Adrenal gland (tissue), 9 donors: ENCODE measurements at regions not wholly inside any gene's neighbourhood (a gene's known extent, or its start where the extent isn't known, plus 50 kb on each side); places are given as distances from the start of the nearest gene placed in this dataset.
"Not testable (repeated sequence)": the region's sequence is repeated elsewhere in the genome, so short reads cannot be mapped to it uniquely, and the experiment has no call there.

ENCODE experiments used
- DNase-seq, 7 donors: peaks; one replicate each; pipeline ENCODE4 v3.0.0-alpha.2; 2019 to 2020
- H3K27ac ChIP-seq, 5 donors: fragments of 200-600 bp; sonication (generic) in 4 of 5; 1 replicate in 3 of 5; 2 replicates in 2 of 5; pipeline versions ENCODE4 v1.5.1 to v1.8.0; 2016 to 2020; ENCODE audit warnings: mild to moderate bottlenecking in 1 of 5
- H3K27me3 ChIP-seq: fragments of 200-600 bp; 2 replicates; pipeline ENCODE4 v1.8.0; 2021
- H3K36me3 ChIP-seq, 2 donors: fragments of 200-600 bp; replicated peaks in 1 of 2; 1 replicate in 1 of 2; 2 replicates in 1 of 2; pipeline versions ENCODE4 v1.5.1 to v1.8.0; 2018 to 2022
- H3K4me1 ChIP-seq, 2 donors: fragments of 200-600 bp; replicated peaks in 1 of 2; 1 replicate in 1 of 2; 2 replicates in 1 of 2; pipeline versions ENCODE4 v1.5.1 to v1.8.0; 2018 to 2021
- H3K4me3 ChIP-seq, 4 donors: fragments of 200-600 bp; sonication (generic) in 3 of 4; one replicate each; pipeline ENCODE4 v1.5.1; 2016 to 2018
- H3K9me3 ChIP-seq, 3 donors: fragments of 200-600 bp; sonication (generic) in 1 of 3; replicated peaks in 1 of 3; 1 replicate in 2 of 3; 2 replicates in 1 of 3; pipeline versions ENCODE4 v1.5.1 to v1.8.0; 2016 to 2021
- POLR2A ChIP-seq, 2 donors: fragments of 450-650 bp; IDR thresholded peaks; one replicate each; pipeline ENCODE4 v1.6.1; 2017; ENCODE audit warnings: antibody characterized with exemption in 2 of 2, mild to moderate bottlenecking in 2 of 2, moderate library complexity in 1 of 2
- WGBS, 4 donors: extraction: QIAGEN DNeasy Blood & Tissue Kit in 2 of 4; methylation state at CpG; one replicate each; pipeline versions ENCODE4 v1.1.5 to v1.1.7; 2013 to 2017; 5-methylcytosine and 5-hydroxymethylcytosine counted together
- intact Hi-C, 2 donors: fragments of 100-400 bp; cut with DNase I; formaldehyde crosslinking; loops; one replicate each; pipeline versions ENCODE4 v1.14.1 to v1.15.0; 2022 to 2023
- TF ChIP-seq, protein P1 (sequence below), 6 experiments: fragments of 450-650 bp in 4 of 6; fragments of 200-600 bp in 2 of 6; sonication (generic) in 1 of 6; IDR thresholded peaks; 1 replicate in 5 of 6; 2 replicates in 1 of 6; pipeline versions ENCODE4 v1.5.1 to v1.8.0; 2016 to 2021; ENCODE audit warnings: antibody characterized with exemption in 6 of 6, mild to moderate bottlenecking in 2 of 6, moderate library complexity in 1 of 6
- donor health status: healthy with polysubstance abuse.
- donor health status: Bipolar disorder and iron deficiency.
- donor health status: DM: yes; HTN: yes; CAD: no.
- donor health status: DM: no; HTN: no; CAD: no.
- donor health status: DM: no; HTN: no; CAD: no.

- 87 to 89% (median 88%) methylated on average over 1 of the region's 1 CpG for WGBS, 4 donors
These were observed 115.4 kb downstream of the CRYAA start for GRCh38 chr21:43284238-43284637.

GRCh38 chr21:43283925-43284221, 115.1 kb downstream of the CRYAA start:
- H3K4me1 ChIP-seq, H3K36me3 ChIP-seq, H3K27ac ChIP-seq, H3K9me3 ChIP-seq, DNase-seq, H3K4me3 ChIP-seq, H3K27me3 ChIP-seq, intact Hi-C loops: not testable (repeated sequence)
- WGBS, 4 donors, result 79 to 87% (median 84%) methylated on average over 2 of the region's 2 CpGs

More at GRCh38 chr21:43284238-43284637, 115.4 kb downstream of the CRYAA start:
- DNase-seq, result no peak
- TF ChIP-seq, protein P1, sequence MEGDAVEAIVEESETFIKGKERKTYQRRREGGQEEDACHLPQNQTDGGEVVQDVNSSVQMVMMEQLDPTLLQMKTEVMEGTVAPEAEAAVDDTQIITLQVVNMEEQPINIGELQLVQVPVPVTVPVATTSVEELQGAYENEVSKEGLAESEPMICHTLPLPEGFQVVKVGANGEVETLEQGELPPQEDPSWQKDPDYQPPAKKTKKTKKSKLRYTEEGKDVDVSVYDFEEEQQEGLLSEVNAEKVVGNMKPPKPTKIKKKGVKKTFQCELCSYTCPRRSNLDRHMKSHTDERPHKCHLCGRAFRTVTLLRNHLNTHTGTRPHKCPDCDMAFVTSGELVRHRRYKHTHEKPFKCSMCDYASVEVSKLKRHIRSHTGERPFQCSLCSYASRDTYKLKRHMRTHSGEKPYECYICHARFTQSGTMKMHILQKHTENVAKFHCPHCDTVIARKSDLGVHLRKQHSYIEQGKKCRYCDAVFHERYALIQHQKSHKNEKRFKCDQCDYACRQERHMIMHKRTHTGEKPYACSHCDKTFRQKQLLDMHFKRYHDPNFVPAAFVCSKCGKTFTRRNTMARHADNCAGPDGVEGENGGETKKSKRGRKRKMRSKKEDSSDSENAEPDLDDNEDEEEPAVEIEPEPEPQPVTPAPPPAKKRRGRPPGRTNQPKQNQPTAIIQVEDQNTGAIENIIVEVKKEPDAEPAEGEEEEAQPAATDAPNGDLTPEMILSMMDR (IDR thresholded peaks at IDR 0.05), result no peak
- no peak for TF ChIP-seq POLR2A (IDR thresholded peaks at IDR 0.05)
- intact Hi-C loops, result no loop called here
- no peaks in the 10 kb centered on the region for H3K9me3 ChIP-seq
- H3K4me1 ChIP-seq, result no peaks in the 10 kb centered on the region
- no peak overlapping the region for H3K4me3 ChIP-seq
- no peak overlapping the region for H3K27ac ChIP-seq
- no peaks in the 10 kb centered on the region for H3K27me3 ChIP-seq
- H3K36me3 ChIP-seq, result no peaks in the 10 kb centered on the region

GRCh38 chr21:43283136-43283924, 114.5 kb downstream of the CRYAA start:
- intact Hi-C loops, result no loop called here
- Histone ChIP-seq H3K36me3 (no peaks in the 10 kb centered on the region), H3K4me3 (no peak overlapping the region), H3K27ac (no peak overlapping the region), H3K27me3 (no peaks in the 10 kb centered on the region), H3K4me1 (no peaks in the 10 kb centered on the region), H3K9me3 (no peaks in the 10 kb centered on the region)
- 88 to 93% (median 91%) methylated on average over 2 to 5 of the region's 5 CpGs for WGBS, 4 donors
- no peak for DNase-seq
- TF ChIP-seq, protein P1 (IDR thresholded peaks at IDR 0.05), result no peak
- TF ChIP-seq POLR2A (IDR thresholded peaks at IDR 0.05), result no peak

GRCh38 chr21:43282358-43283120, 113.7 kb downstream of the CRYAA start:
- H3K4me1 ChIP-seq, result no peaks in the 10 kb centered on the region
- intact Hi-C loops, result no loop called here
- H3K4me3 ChIP-seq, result no peak overlapping the region
- H3K9me3 ChIP-seq, result no peaks in the 10 kb centered on the region
- 89 to 92% (median 90%) methylated on average over 19 to 23 of the region's 23 CpGs for WGBS, 4 donors
- H3K27me3 ChIP-seq, result no peaks in the 10 kb centered on the region
- DNase-seq, result no peak
- no peak for TF ChIP-seq POLR2A (IDR thresholded peaks at IDR 0.05)
- TF ChIP-seq, protein P1 (IDR thresholded peaks at IDR 0.05), result no peak
- no peaks in the 10 kb centered on the region for H3K36me3 ChIP-seq
- H3K27ac ChIP-seq, result no peak overlapping the region
